ENCODE measurements at regions not wholly inside any gene's neighbourhood (a gene's known extent, or its start where the extent isn't known, plus 50 kb on each side); places are given as distances from the start of the nearest gene placed in this dataset.
"Not testable (repeated sequence)": the region's sequence is repeated elsewhere in the genome, so short reads cannot be mapped to it uniquely, and the experiment has no call there.

- no peak for TF ChIP-seq CTCF (conservative IDR thresholded peaks at IDR 0.05; ENCODE audit: low read length)
- no peak for DNase-seq (ENCODE audit: low read depth)
- H3K4me3 ChIP-seq (ENCODE audit: low read length), result no peak overlapping the region
These were observed 148.0 kb upstream of the G2E3 start for GRCh38 chr14:30410986-30411385.

GRCh38 chr14:30413184-30413583, 145.8 kb upstream of the G2E3 start:
- not testable (repeated sequence) for H3K4me3 ChIP-seq (ENCODE audit: low read length); DNase-seq (ENCODE audit: low read depth)

- H3K4me3 ChIP-seq (ENCODE audit: low read length), result no peak overlapping the region
- no peak for TF ChIP-seq CTCF (conservative IDR thresholded peaks at IDR 0.05; ENCODE audit: low read length)
- DNase-seq (ENCODE audit: low read depth), result no peak
These were observed 141.8 kb upstream of the G2E3 start for GRCh38 chr14:30417121-30417520.

- TF ChIP-seq CTCF (conservative IDR thresholded peaks at IDR 0.05; ENCODE audit: low read length), result no peak
- H3K4me3 ChIP-seq (ENCODE audit: low read length), result no peak overlapping the region
- DNase-seq (ENCODE audit: low read depth), result no peak
These were observed 141.0 kb upstream of the G2E3 start for GRCh38 chr14:30417999-30418398.

- TF ChIP-seq CTCF (conservative IDR thresholded peaks at IDR 0.05; ENCODE audit: low read length), result no peak
- no peak for DNase-seq (ENCODE audit: low read depth)
- H3K4me3 ChIP-seq (ENCODE audit: low read length), result no peak overlapping the region
These were observed 139.9 kb upstream of the G2E3 start for GRCh38 chr14:30419037-30419436.

GRCh38 chr14:30420515-30420914, 138.4 kb upstream of the G2E3 start:
- no peak for TF ChIP-seq CTCF (conservative IDR thresholded peaks at IDR 0.05; ENCODE audit: low read length)
- DNase-seq (ENCODE audit: low read depth), result no peak
- H3K4me3 ChIP-seq (ENCODE audit: low read length), result no peak overlapping the region

GRCh38 chr14:30426463-30426862, 132.5 kb upstream of the G2E3 start:
- DNase-seq (ENCODE audit: low read depth), result no peak
- TF ChIP-seq CTCF (conservative IDR thresholded peaks at IDR 0.05; ENCODE audit: low read length), result no peak
- no peak overlapping the region for H3K4me3 ChIP-seq (ENCODE audit: low read length)

GRCh38 chr14:30427401-30427800, 131.6 kb upstream of the G2E3 start:
- no peak for TF ChIP-seq CTCF (conservative IDR thresholded peaks at IDR 0.05; ENCODE audit: low read length)
- DNase-seq (ENCODE audit: low read depth), result no peak
- H3K4me3 ChIP-seq (ENCODE audit: low read length), result no peak overlapping the region
